ENCODE measurements at regions not wholly inside any gene's neighbourhood (a gene's known extent, or its start where the extent isn't known, plus 50 kb on each side); places are given as distances from the start of the nearest gene placed in this dataset.

GRCh38 chr12:93292731-93293566 is 84.8 kb upstream of the NUDT4 start:
- TF ChIP-seq STAT1 (IDR thresholded peaks at IDR 0.05; ENCODE audit: unreplicated experiment) (no peak), POLR2AphosphoS5 (IDR thresholded peaks at IDR 0.05; ENCODE audit: low read depth) (no peak), EZH2phosphoT487 (IDR thresholded peaks at IDR 0.05; ENCODE audit: unreplicated experiment) (no peak), ZNF331 (CRISPR knock-in tag; IDR thresholded peaks at IDR 0.05; ENCODE audit: low read depth) (no peak), EZH2 (IDR thresholded peaks at IDR 0.05; ENCODE audit: low read depth, unreplicated experiment) (no peak), ZNF114 (CRISPR knock-in tag; IDR thresholded peaks at IDR 0.05) (no peak), JUNB (IDR thresholded peaks at IDR 0.05; ENCODE audit: unreplicated experiment) (no peak), CREB1 (CRISPR knock-in tag; IDR thresholded peaks at IDR 0.05; ENCODE audit: low read depth) (no peak), NANOG (IDR thresholded peaks at IDR 0.05; ENCODE audit: borderline replicate concordance) (no peak)
- TF ChIP-seq, protein P1, sequence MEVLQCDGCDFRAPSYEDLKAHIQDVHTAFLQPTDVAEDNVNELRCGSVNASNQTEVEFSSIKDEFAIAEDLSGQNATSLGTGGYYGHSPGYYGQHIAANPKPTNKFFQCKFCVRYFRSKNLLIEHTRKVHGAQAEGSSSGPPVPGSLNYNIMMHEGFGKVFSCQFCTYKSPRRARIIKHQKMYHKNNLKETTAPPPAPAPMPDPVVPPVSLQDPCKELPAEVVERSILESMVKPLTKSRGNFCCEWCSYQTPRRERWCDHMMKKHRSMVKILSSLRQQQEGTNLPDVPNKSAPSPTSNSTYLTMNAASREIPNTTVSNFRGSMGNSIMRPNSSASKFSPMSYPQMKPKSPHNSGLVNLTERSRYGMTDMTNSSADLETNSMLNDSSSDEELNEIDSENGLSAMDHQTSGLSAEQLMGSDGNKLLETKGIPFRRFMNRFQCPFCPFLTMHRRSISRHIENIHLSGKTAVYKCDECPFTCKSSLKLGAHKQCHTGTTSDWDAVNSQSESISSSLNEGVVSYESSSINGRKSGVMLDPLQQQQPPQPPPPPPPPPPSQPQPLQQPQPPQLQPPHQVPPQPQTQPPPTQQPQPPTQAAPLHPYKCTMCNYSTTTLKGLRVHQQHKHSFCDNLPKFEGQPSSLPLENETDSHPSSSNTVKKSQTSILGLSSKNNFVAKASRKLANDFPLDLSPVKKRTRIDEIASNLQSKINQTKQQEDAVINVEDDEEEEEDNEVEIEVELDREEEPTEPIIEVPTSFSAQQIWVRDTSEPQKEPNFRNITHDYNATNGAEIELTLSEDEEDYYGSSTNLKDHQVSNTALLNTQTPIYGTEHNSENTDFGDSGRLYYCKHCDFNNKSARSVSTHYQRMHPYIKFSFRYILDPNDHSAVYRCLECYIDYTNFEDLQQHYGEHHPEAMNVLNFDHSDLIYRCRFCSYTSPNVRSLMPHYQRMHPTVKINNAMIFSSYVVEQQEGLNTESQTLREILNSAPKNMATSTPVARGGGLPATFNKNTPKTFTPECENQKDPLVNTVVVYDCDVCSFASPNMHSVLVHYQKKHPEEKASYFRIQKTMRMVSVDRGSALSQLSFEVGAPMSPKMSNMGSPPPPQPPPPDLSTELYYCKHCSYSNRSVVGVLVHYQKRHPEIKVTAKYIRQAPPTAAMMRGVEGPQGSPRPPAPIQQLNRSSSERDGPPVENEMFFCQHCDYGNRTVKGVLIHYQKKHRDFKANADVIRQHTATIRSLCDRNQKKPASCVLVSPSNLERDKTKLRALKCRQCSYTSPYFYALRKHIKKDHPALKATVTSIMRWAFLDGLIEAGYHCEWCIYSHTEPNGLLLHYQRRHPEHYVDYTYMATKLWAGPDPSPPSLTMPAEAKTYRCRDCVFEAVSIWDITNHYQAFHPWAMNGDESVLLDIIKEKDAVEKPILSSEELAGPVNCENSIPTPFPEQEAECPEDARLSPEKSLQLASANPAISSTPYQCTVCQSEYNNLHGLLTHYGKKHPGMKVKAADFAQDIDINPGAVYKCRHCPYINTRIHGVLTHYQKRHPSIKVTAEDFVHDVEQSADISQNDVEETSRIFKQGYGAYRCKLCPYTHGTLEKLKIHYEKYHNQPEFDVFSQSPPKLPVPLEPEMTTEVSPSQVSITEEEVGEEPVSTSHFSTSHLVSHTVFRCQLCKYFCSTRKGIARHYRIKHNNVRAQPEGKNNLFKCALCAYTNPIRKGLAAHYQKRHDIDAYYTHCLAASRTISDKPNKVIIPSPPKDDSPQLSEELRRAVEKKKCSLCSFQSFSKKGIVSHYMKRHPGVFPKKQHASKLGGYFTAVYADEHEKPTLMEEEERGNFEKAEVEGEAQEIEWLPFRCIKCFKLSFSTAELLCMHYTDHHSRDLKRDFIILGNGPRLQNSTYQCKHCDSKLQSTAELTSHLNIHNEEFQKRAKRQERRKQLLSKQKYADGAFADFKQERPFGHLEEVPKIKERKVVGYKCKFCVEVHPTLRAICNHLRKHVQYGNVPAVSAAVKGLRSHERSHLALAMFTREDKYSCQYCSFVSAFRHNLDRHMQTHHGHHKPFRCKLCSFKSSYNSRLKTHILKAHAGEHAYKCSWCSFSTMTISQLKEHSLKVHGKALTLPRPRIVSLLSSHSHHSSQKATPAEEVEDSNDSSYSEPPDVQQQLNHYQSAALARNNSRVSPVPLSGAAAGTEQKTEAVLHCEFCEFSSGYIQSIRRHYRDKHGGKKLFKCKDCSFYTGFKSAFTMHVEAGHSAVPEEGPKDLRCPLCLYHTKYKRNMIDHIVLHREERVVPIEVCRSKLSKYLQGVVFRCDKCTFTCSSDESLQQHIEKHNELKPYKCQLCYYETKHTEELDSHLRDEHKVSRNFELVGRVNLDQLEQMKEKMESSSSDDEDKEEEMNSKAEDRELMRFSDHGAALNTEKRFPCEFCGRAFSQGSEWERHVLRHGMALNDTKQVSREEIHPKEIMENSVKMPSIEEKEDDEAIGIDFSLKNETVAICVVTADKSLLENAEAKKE (CRISPR knock-in tag; IDR thresholded peaks at IDR 0.05) = no peak
- TF ChIP-seq, protein P2, sequence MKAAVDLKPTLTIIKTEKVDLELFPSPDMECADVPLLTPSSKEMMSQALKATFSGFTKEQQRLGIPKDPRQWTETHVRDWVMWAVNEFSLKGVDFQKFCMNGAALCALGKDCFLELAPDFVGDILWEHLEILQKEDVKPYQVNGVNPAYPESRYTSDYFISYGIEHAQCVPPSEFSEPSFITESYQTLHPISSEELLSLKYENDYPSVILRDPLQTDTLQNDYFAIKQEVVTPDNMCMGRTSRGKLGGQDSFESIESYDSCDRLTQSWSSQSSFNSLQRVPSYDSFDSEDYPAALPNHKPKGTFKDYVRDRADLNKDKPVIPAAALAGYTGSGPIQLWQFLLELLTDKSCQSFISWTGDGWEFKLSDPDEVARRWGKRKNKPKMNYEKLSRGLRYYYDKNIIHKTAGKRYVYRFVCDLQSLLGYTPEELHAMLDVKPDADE (IDR thresholded peaks at IDR 0.05) = no peak
- TF ChIP-seq, protein P3, sequence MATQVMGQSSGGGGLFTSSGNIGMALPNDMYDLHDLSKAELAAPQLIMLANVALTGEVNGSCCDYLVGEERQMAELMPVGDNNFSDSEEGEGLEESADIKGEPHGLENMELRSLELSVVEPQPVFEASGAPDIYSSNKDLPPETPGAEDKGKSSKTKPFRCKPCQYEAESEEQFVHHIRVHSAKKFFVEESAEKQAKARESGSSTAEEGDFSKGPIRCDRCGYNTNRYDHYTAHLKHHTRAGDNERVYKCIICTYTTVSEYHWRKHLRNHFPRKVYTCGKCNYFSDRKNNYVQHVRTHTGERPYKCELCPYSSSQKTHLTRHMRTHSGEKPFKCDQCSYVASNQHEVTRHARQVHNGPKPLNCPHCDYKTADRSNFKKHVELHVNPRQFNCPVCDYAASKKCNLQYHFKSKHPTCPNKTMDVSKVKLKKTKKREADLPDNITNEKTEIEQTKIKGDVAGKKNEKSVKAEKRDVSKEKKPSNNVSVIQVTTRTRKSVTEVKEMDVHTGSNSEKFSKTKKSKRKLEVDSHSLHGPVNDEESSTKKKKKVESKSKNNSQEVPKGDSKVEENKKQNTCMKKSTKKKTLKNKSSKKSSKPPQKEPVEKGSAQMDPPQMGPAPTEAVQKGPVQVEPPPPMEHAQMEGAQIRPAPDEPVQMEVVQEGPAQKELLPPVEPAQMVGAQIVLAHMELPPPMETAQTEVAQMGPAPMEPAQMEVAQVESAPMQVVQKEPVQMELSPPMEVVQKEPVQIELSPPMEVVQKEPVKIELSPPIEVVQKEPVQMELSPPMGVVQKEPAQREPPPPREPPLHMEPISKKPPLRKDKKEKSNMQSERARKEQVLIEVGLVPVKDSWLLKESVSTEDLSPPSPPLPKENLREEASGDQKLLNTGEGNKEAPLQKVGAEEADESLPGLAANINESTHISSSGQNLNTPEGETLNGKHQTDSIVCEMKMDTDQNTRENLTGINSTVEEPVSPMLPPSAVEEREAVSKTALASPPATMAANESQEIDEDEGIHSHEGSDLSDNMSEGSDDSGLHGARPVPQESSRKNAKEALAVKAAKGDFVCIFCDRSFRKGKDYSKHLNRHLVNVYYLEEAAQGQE (IDR thresholded peaks at IDR 0.05; ENCODE audit: unreplicated experiment) = no peak
- TF ChIP-seq, protein P4, sequence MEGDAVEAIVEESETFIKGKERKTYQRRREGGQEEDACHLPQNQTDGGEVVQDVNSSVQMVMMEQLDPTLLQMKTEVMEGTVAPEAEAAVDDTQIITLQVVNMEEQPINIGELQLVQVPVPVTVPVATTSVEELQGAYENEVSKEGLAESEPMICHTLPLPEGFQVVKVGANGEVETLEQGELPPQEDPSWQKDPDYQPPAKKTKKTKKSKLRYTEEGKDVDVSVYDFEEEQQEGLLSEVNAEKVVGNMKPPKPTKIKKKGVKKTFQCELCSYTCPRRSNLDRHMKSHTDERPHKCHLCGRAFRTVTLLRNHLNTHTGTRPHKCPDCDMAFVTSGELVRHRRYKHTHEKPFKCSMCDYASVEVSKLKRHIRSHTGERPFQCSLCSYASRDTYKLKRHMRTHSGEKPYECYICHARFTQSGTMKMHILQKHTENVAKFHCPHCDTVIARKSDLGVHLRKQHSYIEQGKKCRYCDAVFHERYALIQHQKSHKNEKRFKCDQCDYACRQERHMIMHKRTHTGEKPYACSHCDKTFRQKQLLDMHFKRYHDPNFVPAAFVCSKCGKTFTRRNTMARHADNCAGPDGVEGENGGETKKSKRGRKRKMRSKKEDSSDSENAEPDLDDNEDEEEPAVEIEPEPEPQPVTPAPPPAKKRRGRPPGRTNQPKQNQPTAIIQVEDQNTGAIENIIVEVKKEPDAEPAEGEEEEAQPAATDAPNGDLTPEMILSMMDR (conservative IDR thresholded peaks at IDR 0.05; ENCODE audit: low read depth in 2 of 2) = no peak
- H3K4me3 ChIP-seq = no peak overlapping the region
- no peaks in the 10 kb centered on the region for H3K9me2 ChIP-seq (ENCODE audit: insufficient read depth)
- no peak overlapping the region for H3K27ac ChIP-seq (ENCODE audit: low read depth)
- H2AFZ ChIP-seq = peak overlapping the region; percentile 78; the same call in 1 of the 2 replicates
- no peak for ATAC-seq
- H3K9me3 Mint-ChIP-seq = peaks cover 8% of the 10 kb centered on the region
- peaks cover 4% of the 10 kb centered on the region; the same call in 2 of the 3 replicates for H3K4me1 Mint-ChIP-seq
- no peak overlapping the region for H3K27ac Mint-ChIP-seq
- no peak overlapping the region for H3K4me2 ChIP-seq
- no peak for DNase-seq (ENCODE audit: low spot score)
- H3F3A ChIP-seq (replicated peaks; ENCODE audit: low read depth) = no peaks in the 10 kb centered on the region
- H3K36me3 Mint-ChIP-seq (ENCODE audit: low read depth) = peaks cover 4% of the 10 kb centered on the region; the same call in 2 of the 3 replicates
- H3K4me1 ChIP-seq (ENCODE audit: insufficient read depth) = no peaks in the 10 kb centered on the region
- H3K27me3 ChIP-seq (ENCODE audit: insufficient read depth) = no peaks in the 10 kb centered on the region
- peaks cover 6% of the 10 kb centered on the region for H3K27me3 Mint-ChIP-seq (ENCODE audit: insufficient read depth, low read depth, poor library complexity)
- no peaks in the 10 kb centered on the region for H3K79me2 ChIP-seq (replicated peaks; ENCODE audit: insufficient read depth)
- H4K20me1 ChIP-seq (replicated peaks; ENCODE audit: insufficient read depth) = no peaks in the 10 kb centered on the region
- no peaks in the 10 kb centered on the region for H3K36me3 ChIP-seq (ENCODE audit: insufficient read depth)
- no peak overlapping the region for H3K4me3 Mint-ChIP-seq
